ENCODE measurements at regions not wholly inside any gene's neighbourhood (a gene's known extent, or its start where the extent isn't known, plus 50 kb on each side); places are given as distances from the start of the nearest gene placed in this dataset.

DNA sequence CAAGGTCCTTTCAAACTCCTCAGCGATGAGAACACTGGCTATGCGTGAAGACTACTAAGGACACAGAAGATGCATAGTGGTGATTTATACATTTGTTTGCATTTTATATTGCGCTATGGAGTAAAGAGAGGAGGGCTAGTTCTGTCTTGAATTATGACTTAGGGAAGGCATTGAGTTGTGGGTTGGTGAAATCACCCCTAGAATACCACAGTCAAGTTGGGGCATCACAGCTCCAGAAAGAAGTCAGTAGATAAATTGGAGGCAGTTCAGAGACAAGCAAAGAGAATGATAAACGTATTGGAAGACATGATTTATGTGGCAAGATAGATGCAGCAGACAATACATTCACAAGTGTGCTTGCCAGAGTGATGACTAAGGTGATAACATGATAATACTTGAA is 460.4 kb downstream of the EPHA4 start:
- H3K36me3 Mint-ChIP-seq (ENCODE audit: low read depth, unreplicated experiment): no peaks in the 10 kb centered on the region

DNA sequence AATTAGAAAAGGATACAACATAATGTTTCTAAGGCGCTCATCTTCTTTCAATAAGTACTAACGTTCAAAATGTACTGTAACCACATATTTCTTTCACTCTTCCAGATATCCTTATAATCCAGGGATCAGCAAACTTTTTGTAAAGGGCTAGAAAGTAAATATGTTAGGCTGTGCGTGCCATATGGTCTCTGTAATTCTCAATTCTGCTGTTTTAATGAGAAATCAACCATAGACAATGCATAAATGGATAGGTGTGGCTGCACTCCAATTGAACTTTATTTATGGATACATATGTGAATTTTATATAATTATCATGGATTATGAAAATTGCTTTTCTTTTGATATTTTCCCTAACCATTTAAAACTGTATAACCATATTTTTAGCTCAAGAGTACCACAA is 459.4 kb downstream of the EPHA4 start:
- H3K27ac ChIP-seq (ENCODE audit: low read depth, low read length): no peak overlapping the region
- FAIRE-seq: no peak
- H3K27ac Mint-ChIP-seq (ENCODE audit: unreplicated experiment): no peak overlapping the region
- H3K9me3 ChIP-seq (ENCODE audit: insufficient read depth, low read depth, low read length): no peaks in the 10 kb centered on the region
- no peak for DNase-seq (ENCODE audit: low read depth)
- TF ChIP-seq EZH2 (IDR thresholded peaks at IDR 0.05; ENCODE audit: insufficient read depth, low read length) (no peak), CTCF (IDR thresholded peaks at IDR 0.05; ENCODE audit: insufficient read depth, low read depth, low read length) (no peak)
- H3K36me3 ChIP-seq (ENCODE audit: insufficient read depth, low read length): no peaks in the 10 kb centered on the region
- H3K79me2 ChIP-seq (ENCODE audit: insufficient read depth, low read length): no peaks in the 10 kb centered on the region
- no peak overlapping the region for H2AFZ ChIP-seq (ENCODE audit: low read depth, low read length)
- no peak overlapping the region for H3K4me3 ChIP-seq (ENCODE audit: insufficient read depth, low read depth, low read length)
- H3K4me2 ChIP-seq (ENCODE audit: low read length): no peak overlapping the region
- H3K4me3 Mint-ChIP-seq (ENCODE audit: unreplicated experiment): no peak overlapping the region
- H3K9me3 Mint-ChIP-seq (ENCODE audit: unreplicated experiment): no peaks in the 10 kb centered on the region
- no peaks in the 10 kb centered on the region for H3K27me3 ChIP-seq (ENCODE audit: insufficient read depth, low read length)
- H3K4me1 ChIP-seq (ENCODE audit: insufficient read depth, low read length): no peaks in the 10 kb centered on the region
- no peaks in the 10 kb centered on the region for H4K20me1 ChIP-seq (ENCODE audit: insufficient read depth, low read length)
- no peaks in the 10 kb centered on the region for H3K4me1 Mint-ChIP-seq (ENCODE audit: low read depth, unreplicated experiment)
- no peak overlapping the region for H3K9ac ChIP-seq (ENCODE audit: low read length)
- H3K36me3 Mint-ChIP-seq (ENCODE audit: low read depth, unreplicated experiment): no peaks in the 10 kb centered on the region
- H3K27me3 Mint-ChIP-seq (ENCODE audit: low read depth, unreplicated experiment): no peaks in the 10 kb centered on the region

More for the DNA sequence above, 460.4 kb downstream of the EPHA4 start:
- H3K9me3 ChIP-seq (ENCODE audit: insufficient read depth, low read depth, low read length): no peaks in the 10 kb centered on the region
- H3K27ac ChIP-seq (ENCODE audit: low read depth, low read length): no peak overlapping the region
- H3K4me2 ChIP-seq (ENCODE audit: low read length): no peak overlapping the region
- no peak overlapping the region for H3K27ac Mint-ChIP-seq (ENCODE audit: unreplicated experiment)
- DNase-seq (ENCODE audit: low read depth) (no peak), FAIRE-seq (no peak)
- no peak overlapping the region for H3K9ac ChIP-seq (ENCODE audit: low read length)
- H2AFZ ChIP-seq (ENCODE audit: low read depth, low read length): no peak overlapping the region
- H4K20me1 ChIP-seq (ENCODE audit: insufficient read depth, low read length): no peaks in the 10 kb centered on the region
- H3K4me1 Mint-ChIP-seq (ENCODE audit: low read depth, unreplicated experiment): peaks cover 2% of the 10 kb centered on the region
- no peak overlapping the region for H3K4me3 Mint-ChIP-seq (ENCODE audit: unreplicated experiment)
- H3K27me3 ChIP-seq (ENCODE audit: insufficient read depth, low read length): no peaks in the 10 kb centered on the region
- H3K27me3 Mint-ChIP-seq (ENCODE audit: low read depth, unreplicated experiment): no peaks in the 10 kb centered on the region
- no peak overlapping the region for H3K4me3 ChIP-seq (ENCODE audit: insufficient read depth, low read depth, low read length)
- no peak for TF ChIP-seq CTCF (IDR thresholded peaks at IDR 0.05; ENCODE audit: insufficient read depth, low read depth, low read length)
- no peak for TF ChIP-seq EZH2 (IDR thresholded peaks at IDR 0.05; ENCODE audit: insufficient read depth, low read length)
- H3K9me3 Mint-ChIP-seq (ENCODE audit: unreplicated experiment): no peaks in the 10 kb centered on the region
- no peaks in the 10 kb centered on the region for H3K79me2 ChIP-seq (ENCODE audit: insufficient read depth, low read length)
- no peaks in the 10 kb centered on the region for H3K4me1 ChIP-seq (ENCODE audit: insufficient read depth, low read length)
- no peaks in the 10 kb centered on the region for H3K36me3 ChIP-seq (ENCODE audit: insufficient read depth, low read length)

- H3K36me3 ChIP-seq (ENCODE audit: insufficient read depth, low read length): no peaks in the 10 kb centered on the region
- H3K27ac ChIP-seq (ENCODE audit: low read depth, low read length): no peak overlapping the region
- TF ChIP-seq EZH2 (IDR thresholded peaks at IDR 0.05; ENCODE audit: insufficient read depth, low read length) (no peak), CTCF (IDR thresholded peaks at IDR 0.05; ENCODE audit: insufficient read depth, low read depth, low read length) (no peak)
- no peaks in the 10 kb centered on the region for H3K79me2 ChIP-seq (ENCODE audit: insufficient read depth, low read length)
- H3K36me3 Mint-ChIP-seq (ENCODE audit: low read depth, unreplicated experiment): no peaks in the 10 kb centered on the region
- H3K27me3 ChIP-seq (ENCODE audit: insufficient read depth, low read length): no peaks in the 10 kb centered on the region
- H3K27ac Mint-ChIP-seq (ENCODE audit: unreplicated experiment): no peak overlapping the region
- FAIRE-seq (no peak), DNase-seq (ENCODE audit: low read depth) (peak; percentile 28)
- H2AFZ ChIP-seq (ENCODE audit: low read depth, low read length): no peak overlapping the region
- no peaks in the 10 kb centered on the region for H4K20me1 ChIP-seq (ENCODE audit: insufficient read depth, low read length)
- H3K4me3 ChIP-seq (ENCODE audit: insufficient read depth, low read depth, low read length): no peak overlapping the region
- H3K27me3 Mint-ChIP-seq (ENCODE audit: low read depth, unreplicated experiment): peaks cover under 1% of the 10 kb centered on the region
- no peak overlapping the region for H3K9ac ChIP-seq (ENCODE audit: low read length)
- H3K4me1 ChIP-seq (ENCODE audit: insufficient read depth, low read length): no peaks in the 10 kb centered on the region
- H3K4me1 Mint-ChIP-seq (ENCODE audit: low read depth, unreplicated experiment): no peaks in the 10 kb centered on the region
- no peak overlapping the region for H3K4me2 ChIP-seq (ENCODE audit: low read length)
- H3K9me3 ChIP-seq (ENCODE audit: insufficient read depth, low read depth, low read length): no peaks in the 10 kb centered on the region
- H3K4me3 Mint-ChIP-seq (ENCODE audit: unreplicated experiment): no peak overlapping the region
- no peaks in the 10 kb centered on the region for H3K9me3 Mint-ChIP-seq (ENCODE audit: unreplicated experiment)
Measured at GRCh38 chr2:221115944-221116343, 456.2 kb downstream of the EPHA4 start.
